ENCODE measurements at regions not wholly inside any gene's neighbourhood (a gene's known extent, or its start where the extent isn't known, plus 50 kb on each side); places are given as distances from the start of the nearest gene placed in this dataset.
"Not testable (repeated sequence)": the region's sequence is repeated elsewhere in the genome, so short reads cannot be mapped to it uniquely, and the experiment has no call there.

DNA sequence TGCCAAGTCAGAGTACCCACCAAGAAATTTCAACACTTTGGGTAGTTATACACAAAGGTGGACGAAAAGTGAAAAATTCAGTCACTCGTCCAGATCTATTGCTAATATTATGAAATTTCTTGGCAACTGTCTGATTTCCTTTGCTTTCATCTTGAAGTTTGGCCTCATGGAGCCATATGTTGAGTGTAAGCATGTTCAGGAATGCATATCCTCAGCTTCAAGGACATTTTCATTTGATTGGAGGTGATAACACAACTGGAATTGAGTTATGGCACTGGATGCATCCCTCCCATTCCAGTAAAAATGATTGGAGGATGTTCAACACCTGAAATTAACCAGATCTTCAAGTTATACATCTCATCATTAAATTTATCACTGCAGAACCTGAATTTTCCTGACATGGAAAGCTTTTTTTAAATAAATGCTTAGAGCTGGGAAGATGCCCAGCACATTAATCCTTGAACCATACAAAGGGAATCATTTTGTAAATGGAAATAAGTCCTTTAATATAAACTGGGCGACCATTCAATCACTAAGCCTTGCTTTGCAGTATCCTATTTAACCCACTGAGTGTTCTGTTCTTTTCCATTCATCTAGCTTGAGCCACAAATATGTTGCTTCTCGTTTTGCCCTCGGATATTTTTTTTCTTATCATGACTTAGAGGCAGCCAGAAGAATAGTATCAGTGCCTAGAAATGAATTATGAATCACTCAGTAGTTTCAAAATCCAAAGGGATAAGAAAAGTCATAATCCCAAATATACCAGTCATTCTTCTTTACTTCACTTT lies 273.7 kb upstream of the PIK3R1 start:
- 23 to 45% methylated on average over 5 of the region's 5 CpGs for WGBS, 2 donors
- H3K4me1 ChIP-seq (ENCODE audit: control insufficient read depth in 2 of 2, insufficient read depth in 2 of 2, low read length in 1 of 2), result no peaks in the 10 kb centered on the region
- H3K27me3 ChIP-seq (ENCODE audit: control insufficient read depth in 1 of 2, insufficient read depth in 2 of 2, low read length in 2 of 2), result no peaks in the 10 kb centered on the region
- no peak overlapping the region for H3K27ac ChIP-seq (ENCODE audit: low read depth in 2 of 2, low read length in 1 of 2)
- H3K36me3 ChIP-seq (ENCODE audit: control insufficient read depth in 2 of 2, insufficient read depth in 2 of 2, low read length in 1 of 2), result no peaks in the 10 kb centered on the region
- H3K9me3 ChIP-seq (ENCODE audit: control insufficient read depth in 2 of 2, insufficient read depth in 1 of 2, low read depth in 1 of 2, low read length in 1 of 2), result no peaks in the 10 kb centered on the region
- H3K4me3 ChIP-seq (ENCODE audit: low read depth in 1 of 2, low read length in 2 of 2), result no peak overlapping the region

GRCh38 chr5:67935908-67936566 lies 279.5 kb upstream of the PIK3R1 start:
- WGBS, 2 donors, result 64 to 90% methylated on average over 4 of the region's 4 CpGs
- Histone ChIP-seq H3K27ac (ENCODE audit: low read depth in 2 of 2, low read length in 1 of 2) (no peak overlapping the region), H3K27me3 (ENCODE audit: control insufficient read depth in 1 of 2, insufficient read depth in 2 of 2, low read length in 2 of 2) (no peaks in the 10 kb centered on the region)

GRCh38 chr5:67934976-67935375 lies 280.6 kb upstream of the PIK3R1 start:
- Histone ChIP-seq H3K27ac (ENCODE audit: low read depth in 2 of 2, low read length in 1 of 2) (no peak overlapping the region), H3K4me3 (ENCODE audit: low read depth in 1 of 2, low read length in 2 of 2) (no peak overlapping the region), H3K9me3 (ENCODE audit: control insufficient read depth in 2 of 2, insufficient read depth in 1 of 2, low read depth in 1 of 2, low read length in 1 of 2) (no peaks in the 10 kb centered on the region), H3K36me3 (ENCODE audit: control insufficient read depth in 2 of 2, insufficient read depth in 2 of 2, low read length in 1 of 2) (no peaks in the 10 kb centered on the region), H3K27me3 (ENCODE audit: control insufficient read depth in 1 of 2, insufficient read depth in 2 of 2, low read length in 2 of 2) (no peaks in the 10 kb centered on the region), H3K4me1 (ENCODE audit: control insufficient read depth in 2 of 2, insufficient read depth in 2 of 2, low read length in 1 of 2) (no peaks in the 10 kb centered on the region)
- WGBS, 2 donors, result 89 to 96% methylated on average over 4 of the region's 4 CpGs

More at GRCh38 chr5:67935908-67936566, 279.5 kb upstream of the PIK3R1 start:
- H3K4me3 ChIP-seq (ENCODE audit: low read depth in 1 of 2, low read length in 2 of 2), result no peak overlapping the region
- H3K36me3 ChIP-seq (ENCODE audit: control insufficient read depth in 2 of 2, insufficient read depth in 2 of 2, low read length in 1 of 2), result no peaks in the 10 kb centered on the region
- no peaks in the 10 kb centered on the region for H3K4me1 ChIP-seq (ENCODE audit: control insufficient read depth in 2 of 2, insufficient read depth in 2 of 2, low read length in 1 of 2)
- no peaks in the 10 kb centered on the region for H3K9me3 ChIP-seq (ENCODE audit: control insufficient read depth in 2 of 2, insufficient read depth in 1 of 2, low read depth in 1 of 2, low read length in 1 of 2)

DNA sequence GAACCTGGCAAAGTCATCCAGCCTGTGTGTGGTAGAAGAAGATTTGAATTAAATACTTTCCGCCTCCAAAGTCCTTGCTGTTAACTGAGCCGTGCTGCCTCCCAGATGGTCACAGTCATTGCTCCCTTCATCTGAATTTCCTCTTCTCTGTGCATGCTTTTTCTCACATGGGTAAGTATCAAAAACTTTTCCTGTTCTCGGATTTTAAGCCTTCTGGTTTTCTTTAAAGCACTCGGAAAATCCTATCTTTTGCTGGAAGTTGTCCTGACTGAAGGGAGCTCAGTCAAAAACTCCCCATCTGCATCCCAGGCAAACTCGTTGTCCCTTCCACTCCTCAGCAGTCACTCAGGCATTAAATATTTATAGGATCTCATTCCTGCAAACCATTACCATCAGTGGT lies 290.0 kb upstream of the PIK3R1 start:
- Histone ChIP-seq H3K4me3 (ENCODE audit: low read depth in 1 of 2, low read length in 2 of 2) (no peak overlapping the region), H3K27me3 (ENCODE audit: control insufficient read depth in 1 of 2, insufficient read depth in 2 of 2, low read length in 2 of 2) (no peaks in the 10 kb centered on the region), H3K27ac (ENCODE audit: low read depth in 2 of 2, low read length in 1 of 2) (no peak overlapping the region), H3K9me3 (ENCODE audit: control insufficient read depth in 2 of 2, insufficient read depth in 1 of 2, low read depth in 1 of 2, low read length in 1 of 2) (no peaks in the 10 kb centered on the region), H3K4me1 (ENCODE audit: control insufficient read depth in 2 of 2, insufficient read depth in 2 of 2, low read length in 1 of 2) (no peaks in the 10 kb centered on the region), H3K36me3 (ENCODE audit: control insufficient read depth in 2 of 2, insufficient read depth in 2 of 2, low read length in 1 of 2) (no peaks in the 10 kb centered on the region)
- WGBS, 2 donors, result 82 to 84% methylated on average over 5 of the region's 5 CpGs

- no peaks in the 10 kb centered on the region for H3K9me3 ChIP-seq (ENCODE audit: control insufficient read depth in 2 of 2, insufficient read depth in 1 of 2, low read depth in 1 of 2, low read length in 1 of 2)
- H3K27ac ChIP-seq (ENCODE audit: low read depth in 2 of 2, low read length in 1 of 2), result no peak overlapping the region
- H3K4me3 ChIP-seq (ENCODE audit: low read depth in 1 of 2, low read length in 2 of 2), result no peak overlapping the region
- no peaks in the 10 kb centered on the region for H3K36me3 ChIP-seq (ENCODE audit: control insufficient read depth in 2 of 2, insufficient read depth in 2 of 2, low read length in 1 of 2)
- H3K4me1 ChIP-seq (ENCODE audit: control insufficient read depth in 2 of 2, insufficient read depth in 2 of 2, low read length in 1 of 2), result no peaks in the 10 kb centered on the region
- H3K27me3 ChIP-seq (ENCODE audit: control insufficient read depth in 1 of 2, insufficient read depth in 2 of 2, low read length in 2 of 2), result no peaks in the 10 kb centered on the region
- 54 to 57% methylated on average over 8 of the region's 8 CpGs for WGBS, 2 donors
Observed at GRCh38 chr5:67921004-67921601, 294.5 kb upstream of the PIK3R1 start.

GRCh38 chr5:67919532-67919931 lies 296.0 kb upstream of the PIK3R1 start:
- not testable (repeated sequence) for H3K9me3 ChIP-seq (ENCODE audit: control insufficient read depth in 2 of 2, insufficient read depth in 1 of 2, low read depth in 1 of 2, low read length in 1 of 2); H3K27ac ChIP-seq (ENCODE audit: low read depth in 2 of 2, low read length in 1 of 2); H3K27me3 ChIP-seq (ENCODE audit: control insufficient read depth in 1 of 2, insufficient read depth in 2 of 2, low read length in 2 of 2); H3K4me3 ChIP-seq (ENCODE audit: low read depth in 1 of 2, low read length in 2 of 2); H3K36me3 ChIP-seq (ENCODE audit: control insufficient read depth in 2 of 2, insufficient read depth in 2 of 2, low read length in 1 of 2); H3K4me1 ChIP-seq (ENCODE audit: control insufficient read depth in 2 of 2, insufficient read depth in 2 of 2, low read length in 1 of 2)

GRCh38 chr5:67917561-67917960 lies 298.0 kb upstream of the PIK3R1 start:
- H3K36me3 ChIP-seq (ENCODE audit: control insufficient read depth in 2 of 2, insufficient read depth in 2 of 2, low read length in 1 of 2), result no peaks in the 10 kb centered on the region
- H3K27ac ChIP-seq (ENCODE audit: low read depth in 2 of 2, low read length in 1 of 2), result no peak overlapping the region
- H3K9me3 ChIP-seq (ENCODE audit: control insufficient read depth in 2 of 2, insufficient read depth in 1 of 2, low read depth in 1 of 2, low read length in 1 of 2), result no peaks in the 10 kb centered on the region
- H3K4me1 ChIP-seq (ENCODE audit: control insufficient read depth in 2 of 2, insufficient read depth in 2 of 2, low read length in 1 of 2), result no peaks in the 10 kb centered on the region
- H3K4me3 ChIP-seq (ENCODE audit: low read depth in 1 of 2, low read length in 2 of 2), result no peak overlapping the region
- WGBS, 2 donors, result 91 to 93% methylated on average over 4 of the region's 4 CpGs
- no peaks in the 10 kb centered on the region for H3K27me3 ChIP-seq (ENCODE audit: control insufficient read depth in 1 of 2, insufficient read depth in 2 of 2, low read length in 2 of 2)

DNA sequence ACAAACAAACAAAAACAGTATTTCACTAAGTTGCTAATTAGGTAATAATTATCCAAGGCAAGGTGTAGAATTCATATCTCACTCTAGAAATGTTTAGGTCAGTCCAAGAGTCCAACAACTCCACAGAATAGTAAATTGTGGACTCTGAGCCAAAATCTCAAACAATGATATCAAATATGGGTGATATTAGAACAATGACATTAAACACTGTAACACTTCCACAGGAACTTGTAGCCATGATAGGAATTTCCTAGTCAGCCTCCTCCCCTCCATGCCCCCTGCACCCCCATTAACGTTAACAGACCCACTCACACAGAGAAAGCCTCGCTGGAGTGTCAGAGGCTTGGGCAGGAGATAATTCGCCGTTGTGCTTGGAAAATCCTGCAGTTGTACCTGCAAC lies 305.0 kb upstream of the PIK3R1 start:
- no peak overlapping the region for H3K27ac ChIP-seq (ENCODE audit: low read depth in 2 of 2, low read length in 1 of 2)
- WGBS, 2 donors, result 71 to 82% methylated on average over 4 of the region's 4 CpGs

DNA sequence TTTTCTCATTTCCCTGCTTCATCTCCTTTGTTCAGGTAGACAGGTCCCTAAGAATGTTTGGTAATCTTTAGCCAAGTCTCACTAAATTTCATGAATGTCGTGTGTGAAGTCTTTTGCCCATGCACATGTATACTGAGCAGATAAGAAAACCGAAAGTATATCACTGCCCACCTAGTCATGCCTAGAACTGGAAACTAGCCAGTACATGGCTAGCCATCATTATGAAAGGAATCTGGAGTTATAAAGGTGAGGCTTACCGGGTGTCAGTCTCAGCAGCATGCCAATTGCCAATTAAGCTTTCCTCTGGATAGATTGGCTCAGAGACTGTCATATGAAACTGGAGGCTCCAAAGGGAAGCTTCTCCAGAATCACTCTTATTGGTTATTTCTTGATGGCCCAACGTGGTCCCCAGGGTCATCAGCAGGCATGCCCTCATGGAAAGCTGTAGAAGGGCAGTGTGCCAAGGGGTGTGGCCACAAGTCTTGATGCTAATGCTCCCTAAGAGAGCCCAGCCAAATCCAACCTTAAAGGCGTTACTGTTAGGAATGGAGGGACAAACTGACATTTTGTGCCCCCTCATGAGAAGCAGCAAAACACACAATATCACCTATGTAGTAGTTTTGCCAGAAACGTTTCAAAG lies 307.3 kb upstream of the PIK3R1 start:
- WGBS, 2 donors, result 65 to 69% methylated on average over 6 of the region's 6 CpGs
- no peak overlapping the region for H3K4me3 ChIP-seq (ENCODE audit: low read depth in 1 of 2, low read length in 2 of 2)
- H3K36me3 ChIP-seq (ENCODE audit: control insufficient read depth in 2 of 2, insufficient read depth in 2 of 2, low read length in 1 of 2), result no peaks in the 10 kb centered on the region
- no peaks in the 10 kb centered on the region for H3K9me3 ChIP-seq (ENCODE audit: control insufficient read depth in 2 of 2, insufficient read depth in 1 of 2, low read depth in 1 of 2, low read length in 1 of 2)
- no peaks in the 10 kb centered on the region for H3K27me3 ChIP-seq (ENCODE audit: control insufficient read depth in 1 of 2, insufficient read depth in 2 of 2, low read length in 2 of 2)
- no peaks in the 10 kb centered on the region for H3K4me1 ChIP-seq (ENCODE audit: control insufficient read depth in 2 of 2, insufficient read depth in 2 of 2, low read length in 1 of 2)
- no peak overlapping the region for H3K27ac ChIP-seq (ENCODE audit: low read depth in 2 of 2, low read length in 1 of 2)

More for the DNA sequence above, 305.0 kb upstream of the PIK3R1 start:
- no peaks in the 10 kb centered on the region for H3K4me1 ChIP-seq (ENCODE audit: control insufficient read depth in 2 of 2, insufficient read depth in 2 of 2, low read length in 1 of 2)
- H3K9me3 ChIP-seq (ENCODE audit: control insufficient read depth in 2 of 2, insufficient read depth in 1 of 2, low read depth in 1 of 2, low read length in 1 of 2), result no peaks in the 10 kb centered on the region
- H3K27me3 ChIP-seq (ENCODE audit: control insufficient read depth in 1 of 2, insufficient read depth in 2 of 2, low read length in 2 of 2), result no peaks in the 10 kb centered on the region
- no peaks in the 10 kb centered on the region for H3K36me3 ChIP-seq (ENCODE audit: control insufficient read depth in 2 of 2, insufficient read depth in 2 of 2, low read length in 1 of 2)
- no peak overlapping the region for H3K4me3 ChIP-seq (ENCODE audit: low read depth in 1 of 2, low read length in 2 of 2)
